ENCODE measurements at regions not wholly inside any gene's neighbourhood (a gene's known extent, or its start where the extent isn't known, plus 50 kb on each side); places are given as distances from the start of the nearest gene placed in this dataset.

DNA sequence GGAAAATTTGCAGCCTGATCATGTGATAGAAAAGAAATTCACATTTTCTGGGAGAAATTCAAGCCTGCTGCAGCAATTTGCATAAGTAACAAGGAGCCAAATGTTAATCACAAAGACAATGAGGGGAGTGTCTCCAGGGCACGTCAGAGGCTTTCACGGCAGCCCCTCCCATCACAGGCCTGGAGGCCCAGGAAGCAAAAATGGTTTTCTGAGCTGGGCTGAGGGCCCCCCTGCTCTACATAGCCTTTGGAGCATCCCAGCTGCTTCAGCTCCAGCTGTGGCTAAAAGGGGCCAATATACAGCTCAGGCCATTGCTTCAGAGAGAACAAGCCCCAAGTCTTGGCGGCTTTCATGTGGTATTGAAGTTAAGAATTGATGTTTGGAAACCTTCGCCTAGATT is 445.3 kb upstream of the ZEB2 start:
- Histone ChIP-seq H3K27me3 (ENCODE audit: insufficient read depth, low read length) (no peaks in the 10 kb centered on the region), H3K14ac (ENCODE audit: insufficient read depth, low read length) (no peak overlapping the region), H3K27ac (ENCODE audit: insufficient read length, low read depth, low read length) (no peak overlapping the region), H3K9ac (ENCODE audit: extremely low read depth, insufficient read length, low read length) (no peak overlapping the region), H3K4ac (ENCODE audit: low read depth, low read length) (no peak overlapping the region), H3K4me2 (ENCODE audit: insufficient read depth, insufficient read length, low read length) (no peak overlapping the region), H4K20me1 (ENCODE audit: control insufficient read depth, insufficient read depth, insufficient read length) (no peaks in the 10 kb centered on the region), H2BK15ac (ENCODE audit: low read depth, low read length) (no peak overlapping the region), H3K9me3 (ENCODE audit: control insufficient read depth, low read depth, low read length) (peaks cover 6% of the 10 kb centered on the region), H3K23ac (ENCODE audit: insufficient read length, low read depth, low read length) (no peak overlapping the region), H3T11ph (ENCODE audit: low read length) (no peak overlapping the region), H2BK20ac (ENCODE audit: low read depth, low read length, poor library complexity, severe bottlenecking) (no peak overlapping the region), H4K8ac (replicated peaks; ENCODE audit: insufficient read length, low read depth, low read length) (no peak overlapping the region), H3K23me2 (ENCODE audit: insufficient read length, low read depth, low read length, poor library complexity, severe bottlenecking) (no peaks in the 10 kb centered on the region), H3K18ac (ENCODE audit: insufficient read length, low read depth, low read length) (no peak overlapping the region), H4K5ac (ENCODE audit: insufficient read length, low read depth, low read length) (no peak overlapping the region), H2BK5ac (ENCODE audit: insufficient read length, low read length) (no peak overlapping the region), H2AK5ac (ENCODE audit: insufficient read length, low read length) (no peak overlapping the region), H3K4me1 (ENCODE audit: insufficient read depth, low read length) (no peaks in the 10 kb centered on the region), H4K91ac (ENCODE audit: insufficient read length, low read depth, low read length) (no peak overlapping the region), H2AFZ (ENCODE audit: low read length) (no peak overlapping the region), H2BK12ac (ENCODE audit: insufficient read length, low read depth, low read length) (no peak overlapping the region), H3K79me1 (ENCODE audit: insufficient read depth, low read depth, low read length, poor library complexity, severe bottlenecking) (no peaks in the 10 kb centered on the region), H3K56ac (ENCODE audit: insufficient read length, low read depth, low read length) (no peak overlapping the region), H3K79me2 (ENCODE audit: insufficient read depth, low read length) (no peaks in the 10 kb centered on the region), H2BK120ac (ENCODE audit: low read depth, low read length, poor library complexity, severe bottlenecking) (no peak overlapping the region)
- Mint-ChIP-seq H3K4me3 (no peak overlapping the region), H3K9me3 (peaks cover 42 to 55% of the 10 kb centered on the region in 2 experiments), H3K4me1 (no peaks in the 10 kb centered on the region), H3K27me3 (ENCODE audit: low read depth) (no peaks in the 10 kb centered on the region; the same call in 1 of the 2 replicates), H3K27ac (no peak overlapping the region), H3K36me3 (ENCODE audit: insufficient read depth in 1 of 3, low read depth in 3 of 3) (peaks cover 27 to 60% (median 39%) of the 10 kb centered on the region in 3 experiments)
- TF ChIP-seq, protein P1, sequence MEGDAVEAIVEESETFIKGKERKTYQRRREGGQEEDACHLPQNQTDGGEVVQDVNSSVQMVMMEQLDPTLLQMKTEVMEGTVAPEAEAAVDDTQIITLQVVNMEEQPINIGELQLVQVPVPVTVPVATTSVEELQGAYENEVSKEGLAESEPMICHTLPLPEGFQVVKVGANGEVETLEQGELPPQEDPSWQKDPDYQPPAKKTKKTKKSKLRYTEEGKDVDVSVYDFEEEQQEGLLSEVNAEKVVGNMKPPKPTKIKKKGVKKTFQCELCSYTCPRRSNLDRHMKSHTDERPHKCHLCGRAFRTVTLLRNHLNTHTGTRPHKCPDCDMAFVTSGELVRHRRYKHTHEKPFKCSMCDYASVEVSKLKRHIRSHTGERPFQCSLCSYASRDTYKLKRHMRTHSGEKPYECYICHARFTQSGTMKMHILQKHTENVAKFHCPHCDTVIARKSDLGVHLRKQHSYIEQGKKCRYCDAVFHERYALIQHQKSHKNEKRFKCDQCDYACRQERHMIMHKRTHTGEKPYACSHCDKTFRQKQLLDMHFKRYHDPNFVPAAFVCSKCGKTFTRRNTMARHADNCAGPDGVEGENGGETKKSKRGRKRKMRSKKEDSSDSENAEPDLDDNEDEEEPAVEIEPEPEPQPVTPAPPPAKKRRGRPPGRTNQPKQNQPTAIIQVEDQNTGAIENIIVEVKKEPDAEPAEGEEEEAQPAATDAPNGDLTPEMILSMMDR (conservative IDR thresholded peaks at IDR 0.05): no peak
- no CpG with 5 or more reads among the region's 4 CpGs for WGBS (ENCODE audit: extremely low coverage, insufficient read length, low lambda C conversion rate)
- DNase-seq: no peak
